ENCODE measurements at regions not wholly inside any gene's neighbourhood (a gene's known extent, or its start where the extent isn't known, plus 50 kb on each side); places are given as distances from the start of the nearest gene placed in this dataset.

- TF ChIP-seq CTCF (IDR thresholded peaks at IDR 0.05; ENCODE audit: poor library complexity): no peak
- no peak for TF ChIP-seq EZH2phosphoT487 (IDR thresholded peaks at IDR 0.05; ENCODE audit: low read depth, severe bottlenecking, unreplicated experiment)
Measured at GRCh38 chr3:153090973-153091372, 71.1 kb upstream of the RAP2B start.
